Body of pancreas (tissue), 4 donors: ENCODE measurements at regions not wholly inside any gene's neighbourhood (a gene's known extent, or its start where the extent isn't known, plus 50 kb on each side); places are given as distances from the start of the nearest gene placed in this dataset.

Experiments used
- POLR2A ChIP-seq, 3 donors: fragments of 450-650 bp; IDR thresholded peaks; one replicate each; pipeline ENCODE4 v1.6.1; 2016; ENCODE audit warnings: antibody characterized with exemption in 3 of 3, mild to moderate bottlenecking in 2 of 3
- TF ChIP-seq, protein P1 (sequence below), 7 experiments: fragments of 450-650 bp in 4 of 7; fragments of 200-600 bp in 3 of 7; sonication (generic) in 3 of 7; IDR thresholded peaks; one replicate each; pipeline ENCODE4 v1.5.1; 2016 to 2019; ENCODE audit warnings: antibody characterized with exemption in 7 of 7

DNA sequence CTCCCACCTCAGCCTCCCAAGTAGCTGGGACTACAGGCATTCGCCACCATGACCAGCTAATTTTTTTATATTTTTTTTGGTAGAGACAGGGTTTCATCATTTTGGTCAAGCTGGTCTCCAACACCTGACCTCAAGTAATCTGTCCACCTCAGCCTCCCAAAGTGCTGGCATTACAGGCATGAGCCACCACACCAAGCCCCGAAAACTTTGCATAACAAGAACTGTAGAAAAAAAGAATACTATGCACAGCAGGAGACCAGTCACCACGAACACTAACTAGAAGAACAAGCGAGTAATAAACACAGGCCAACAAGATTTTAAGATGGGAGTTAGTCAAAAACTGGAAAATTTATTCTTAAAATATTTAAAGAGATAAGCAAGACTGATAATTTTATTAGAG lies 447.0 kb downstream of the ETV1 start:
- TF ChIP-seq, protein P1, sequence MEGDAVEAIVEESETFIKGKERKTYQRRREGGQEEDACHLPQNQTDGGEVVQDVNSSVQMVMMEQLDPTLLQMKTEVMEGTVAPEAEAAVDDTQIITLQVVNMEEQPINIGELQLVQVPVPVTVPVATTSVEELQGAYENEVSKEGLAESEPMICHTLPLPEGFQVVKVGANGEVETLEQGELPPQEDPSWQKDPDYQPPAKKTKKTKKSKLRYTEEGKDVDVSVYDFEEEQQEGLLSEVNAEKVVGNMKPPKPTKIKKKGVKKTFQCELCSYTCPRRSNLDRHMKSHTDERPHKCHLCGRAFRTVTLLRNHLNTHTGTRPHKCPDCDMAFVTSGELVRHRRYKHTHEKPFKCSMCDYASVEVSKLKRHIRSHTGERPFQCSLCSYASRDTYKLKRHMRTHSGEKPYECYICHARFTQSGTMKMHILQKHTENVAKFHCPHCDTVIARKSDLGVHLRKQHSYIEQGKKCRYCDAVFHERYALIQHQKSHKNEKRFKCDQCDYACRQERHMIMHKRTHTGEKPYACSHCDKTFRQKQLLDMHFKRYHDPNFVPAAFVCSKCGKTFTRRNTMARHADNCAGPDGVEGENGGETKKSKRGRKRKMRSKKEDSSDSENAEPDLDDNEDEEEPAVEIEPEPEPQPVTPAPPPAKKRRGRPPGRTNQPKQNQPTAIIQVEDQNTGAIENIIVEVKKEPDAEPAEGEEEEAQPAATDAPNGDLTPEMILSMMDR (IDR thresholded peaks at IDR 0.05): no peak
- TF ChIP-seq POLR2A (IDR thresholded peaks at IDR 0.05): no peak
